ENCODE measurements at regions not wholly inside any gene's neighbourhood (a gene's known extent, or its start where the extent isn't known, plus 50 kb on each side); places are given as distances from the start of the nearest gene placed in this dataset.
A peak's percentile ranks its signal among the peaks of the same experiment; 100 is the strongest.
"Not testable (repeated sequence)": the region's sequence is repeated elsewhere in the genome, so short reads cannot be mapped to it uniquely, and the experiment has no call there.

DNA sequence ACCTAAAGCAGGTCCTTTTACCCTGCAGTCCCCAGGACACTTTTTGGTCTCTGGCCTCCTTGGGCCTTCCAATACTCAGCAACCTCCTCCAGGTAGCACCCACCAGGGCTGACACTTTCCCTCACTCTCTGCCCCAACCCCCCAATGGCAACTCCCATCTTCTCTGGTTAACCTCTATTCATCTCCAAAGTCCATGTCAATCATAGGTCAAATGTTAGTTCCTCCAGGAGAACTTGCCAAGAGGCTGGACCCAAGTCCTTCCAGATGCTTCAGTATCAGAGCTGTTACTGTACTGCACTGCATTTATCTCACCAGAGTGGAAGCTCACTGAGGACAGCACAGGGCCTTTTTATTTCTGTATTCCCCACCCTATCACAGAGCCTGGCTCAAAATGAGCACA lies 295.0 kb upstream of the KLF14 start:
- DNase-seq, result no peak

DNA sequence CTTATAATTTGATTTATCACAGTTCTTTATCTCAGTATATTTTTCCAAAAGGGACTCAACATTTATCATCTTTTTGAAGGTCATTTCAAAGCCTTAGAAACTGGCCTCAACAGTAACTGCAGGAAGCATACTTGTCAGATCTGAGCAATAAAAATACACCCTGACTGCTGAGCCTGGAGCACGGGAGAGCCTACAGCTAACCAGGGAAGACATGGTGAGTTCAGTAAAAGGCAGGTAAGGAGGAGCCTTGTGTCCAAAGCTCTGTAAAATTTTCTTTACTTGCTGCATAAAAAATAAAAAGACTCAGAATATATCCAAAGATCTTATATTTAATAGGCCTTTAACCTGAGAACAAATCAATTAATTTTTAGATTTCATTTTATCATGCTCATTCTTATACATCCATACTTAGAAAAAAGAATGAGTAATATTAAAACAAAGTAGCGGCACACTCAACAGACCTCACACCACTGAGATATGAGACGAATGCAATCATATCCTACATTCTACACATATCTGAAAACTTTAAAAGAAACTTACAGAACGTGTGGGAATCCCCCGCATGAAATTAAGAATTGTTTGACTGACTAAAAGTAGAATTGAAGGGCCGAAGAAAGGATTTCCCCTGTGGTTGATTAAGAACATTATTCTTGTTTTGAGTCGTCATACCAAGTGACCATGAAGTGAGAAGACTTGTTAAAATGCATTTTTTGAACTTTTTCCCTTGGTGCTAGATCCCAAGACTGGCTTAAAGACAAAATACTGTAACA lies 296.4 kb upstream of the MKLN1 start:
- no peak for DNase-seq

- no peak for DNase-seq
Measured at GRCh38 chr7:131032786-131033185, 294.9 kb upstream of the MKLN1 start.

- no peak for DNase-seq
Measured at GRCh38 chr7:131034166-131034881, 293.4 kb upstream of the MKLN1 start.

- no peak for DNase-seq
Measured at GRCh38 chr7:131035088-131035770, 292.4 kb upstream of the MKLN1 start.

GRCh38 chr7:131038153-131038552 lies 289.5 kb upstream of the MKLN1 start:
- no peak for DNase-seq

- DNase-seq, result no peak
Measured at GRCh38 chr7:131039355-131039762, 288.3 kb upstream of the MKLN1 start.

DNA sequence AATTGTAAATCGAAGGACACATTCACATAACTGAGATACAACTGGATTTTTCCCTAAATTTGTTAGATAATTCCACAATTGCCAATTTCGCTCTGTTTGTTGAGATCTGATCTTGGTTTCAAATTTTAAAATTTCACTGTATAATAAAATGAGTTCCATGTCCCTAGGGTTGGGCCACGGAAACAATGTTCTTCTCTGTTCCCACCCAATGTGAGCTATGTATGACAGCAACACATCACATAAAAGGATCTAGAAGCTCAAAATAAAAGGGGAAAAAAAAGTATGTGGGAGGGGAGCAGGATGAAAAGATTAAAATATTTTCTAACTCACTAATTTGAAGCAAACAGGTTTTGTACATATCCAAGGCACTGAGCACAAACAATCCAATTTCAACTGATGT lies 287.8 kb upstream of the MKLN1 start:
- no peak for DNase-seq

GRCh38 chr7:131040467-131040932 lies 287.2 kb upstream of the MKLN1 start:
- peak; percentile 47 for DNase-seq

DNA sequence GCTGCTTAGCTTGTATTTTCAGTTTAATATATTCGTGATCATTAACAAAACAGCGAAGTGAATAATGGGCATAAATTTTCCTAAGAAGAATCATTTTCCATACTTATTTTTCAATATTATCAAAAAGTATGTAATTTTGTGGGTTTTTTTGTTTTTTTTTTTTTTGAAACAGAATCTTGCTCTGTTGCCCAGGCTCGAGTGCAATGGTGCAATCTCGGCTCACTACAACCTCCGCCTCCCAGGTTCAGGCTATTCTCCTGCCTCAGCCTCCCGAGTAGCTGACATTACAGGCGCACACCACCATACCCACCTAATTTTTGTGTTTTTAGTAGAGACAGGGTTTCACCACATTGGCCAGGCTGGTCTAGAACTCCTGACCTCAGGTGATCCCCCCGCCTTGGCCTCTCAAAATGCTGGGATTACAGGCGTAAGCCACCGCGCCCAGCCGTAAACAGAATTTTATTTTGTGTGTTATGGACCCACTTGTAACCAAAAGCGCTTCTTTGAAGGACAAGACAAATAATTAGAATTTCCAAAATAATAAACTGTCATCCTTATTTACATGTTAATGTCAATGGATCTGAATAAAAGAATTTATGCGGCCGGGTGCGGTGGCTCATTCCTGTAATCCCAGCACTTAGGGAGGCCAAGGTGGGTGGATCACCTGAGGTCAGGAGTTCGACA lies 286.5 kb upstream of the MKLN1 start:
- not testable (repeated sequence) for DNase-seq

DNA sequence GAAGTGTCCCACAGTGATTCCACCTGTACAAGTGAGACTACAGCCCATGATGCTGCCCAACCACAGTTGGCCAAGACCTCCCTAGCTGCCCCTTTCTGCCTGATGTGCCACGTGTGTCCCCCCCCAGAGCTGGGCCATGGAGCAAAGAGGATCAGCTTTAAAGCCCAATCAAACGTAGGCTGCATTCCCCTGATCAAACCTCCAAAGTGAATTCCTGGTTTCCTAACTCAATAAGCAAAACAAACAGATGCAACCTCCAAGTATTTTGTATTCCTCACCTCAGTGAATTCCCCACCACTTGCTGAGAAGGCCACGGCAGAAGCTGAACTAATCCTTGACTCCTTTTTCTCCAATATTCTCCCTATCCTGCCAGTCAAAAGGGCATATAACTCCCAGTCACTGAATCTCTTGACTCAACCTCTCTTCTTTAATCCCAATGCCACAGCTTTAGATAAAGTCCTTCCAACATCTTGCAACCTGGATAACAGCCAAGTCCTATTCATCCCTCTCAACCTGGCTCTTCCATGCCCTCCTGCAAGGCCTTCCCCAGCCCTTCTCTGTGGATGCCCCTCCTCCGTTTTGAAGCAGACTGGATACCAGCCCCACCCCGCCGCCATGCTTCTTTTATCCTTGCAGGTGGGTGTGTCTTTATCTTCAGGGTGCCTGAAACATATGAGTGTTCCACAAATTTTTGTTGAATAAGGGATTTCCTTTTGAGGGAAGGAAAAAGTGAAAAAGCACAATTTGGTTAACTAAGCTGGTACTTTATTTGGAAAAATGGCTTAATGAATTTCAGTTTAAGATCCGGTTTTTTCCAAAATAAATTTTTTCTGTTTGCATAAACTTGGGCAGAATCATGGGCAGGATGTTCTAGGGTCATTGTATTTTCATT lies 285.2 kb upstream of the MKLN1 start:
- DNase-seq, result peak; percentile 15

DNA sequence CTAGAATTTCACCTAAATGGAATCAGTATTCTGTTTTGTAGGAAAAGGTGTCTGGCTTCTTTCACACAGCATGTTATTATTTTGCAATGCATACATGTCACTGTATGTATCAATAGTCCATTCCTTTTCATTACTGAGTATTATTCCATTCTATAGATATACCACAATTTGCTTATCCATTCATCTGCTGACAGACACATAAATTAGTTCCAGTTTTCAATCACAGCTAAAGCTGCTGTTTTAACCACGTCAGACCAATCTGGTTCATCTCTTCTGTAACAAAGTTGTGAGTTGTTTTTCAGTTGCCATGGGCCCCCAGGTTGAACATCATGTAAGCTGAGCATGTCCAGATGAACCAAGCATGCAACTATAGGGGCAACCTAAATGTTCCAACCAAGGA lies 282.1 kb upstream of the MKLN1 start:
- no peak for DNase-seq

DNA sequence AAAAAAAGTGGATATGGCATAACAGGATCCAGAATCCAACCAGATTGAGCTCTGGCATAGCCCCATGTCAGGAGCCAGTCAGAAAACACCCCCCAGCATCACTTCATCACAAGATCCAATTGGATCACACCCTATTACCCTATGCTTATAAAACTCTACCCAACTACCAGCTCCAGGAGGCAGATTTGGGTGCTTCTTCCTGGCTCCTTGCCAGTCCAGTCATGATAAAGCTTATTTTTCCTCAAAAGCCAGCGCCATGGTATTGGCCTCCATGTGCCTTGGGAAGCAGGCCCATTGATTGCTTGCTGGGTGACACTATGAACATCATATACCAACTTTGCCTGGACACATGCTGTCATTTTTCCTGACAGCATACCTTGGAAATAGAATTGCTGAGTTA lies 281.4 kb upstream of the MKLN1 start:
- no peak for DNase-seq

GRCh38 chr7:131047651-131048304 lies 279.9 kb upstream of the MKLN1 start:
- DNase-seq, result no peak

- no peak for DNase-seq
Measured at GRCh38 chr7:131051304-131051703, 276.4 kb upstream of the MKLN1 start.

- DNase-seq, result no peak
Measured at GRCh38 chr7:131052285-131052904, 275.3 kb upstream of the MKLN1 start.

- DNase-seq, result no peak
Measured at GRCh38 chr7:131056007-131056406, 271.7 kb upstream of the MKLN1 start.

DNA sequence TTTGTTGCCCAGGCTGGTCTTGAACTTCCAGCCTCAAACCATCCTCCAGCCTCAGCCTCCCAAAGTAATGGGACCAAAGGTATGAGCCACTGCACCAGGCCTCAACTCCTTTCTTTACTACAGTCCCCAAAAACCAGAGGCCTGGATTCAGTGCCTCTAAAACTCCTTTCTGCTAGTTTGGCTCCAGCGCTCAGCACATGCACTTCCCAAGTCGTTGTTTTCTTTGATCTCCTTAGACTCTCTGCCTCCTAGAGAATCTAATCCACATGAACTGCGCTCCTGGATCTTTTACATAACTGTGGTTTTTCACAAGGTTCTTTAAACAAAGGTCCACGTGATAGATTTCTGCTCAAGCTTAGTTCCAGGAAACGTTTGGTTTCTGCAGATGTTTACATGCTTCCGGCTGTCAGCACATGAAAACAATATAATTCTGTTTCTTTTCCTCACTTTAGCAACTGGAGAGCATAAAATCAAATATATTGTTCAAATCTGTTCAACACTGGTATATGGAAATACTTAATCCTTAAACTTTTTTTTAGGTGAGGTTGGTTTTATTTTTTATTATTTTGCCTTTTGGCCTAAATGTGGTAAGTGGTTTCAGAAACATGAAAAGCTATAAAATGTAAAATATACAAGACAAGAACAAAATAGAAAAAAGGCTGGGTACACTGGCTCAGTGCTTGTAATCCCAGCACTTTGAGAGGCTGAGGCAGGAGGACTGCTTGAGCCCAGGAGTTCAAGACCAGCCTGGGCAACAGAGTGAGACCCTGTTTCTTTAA lies 270.5 kb upstream of the MKLN1 start:
- peak; percentile 62 for DNase-seq

- no peak for DNase-seq
Measured at GRCh38 chr7:131057794-131058070, 269.9 kb upstream of the MKLN1 start.

DNA sequence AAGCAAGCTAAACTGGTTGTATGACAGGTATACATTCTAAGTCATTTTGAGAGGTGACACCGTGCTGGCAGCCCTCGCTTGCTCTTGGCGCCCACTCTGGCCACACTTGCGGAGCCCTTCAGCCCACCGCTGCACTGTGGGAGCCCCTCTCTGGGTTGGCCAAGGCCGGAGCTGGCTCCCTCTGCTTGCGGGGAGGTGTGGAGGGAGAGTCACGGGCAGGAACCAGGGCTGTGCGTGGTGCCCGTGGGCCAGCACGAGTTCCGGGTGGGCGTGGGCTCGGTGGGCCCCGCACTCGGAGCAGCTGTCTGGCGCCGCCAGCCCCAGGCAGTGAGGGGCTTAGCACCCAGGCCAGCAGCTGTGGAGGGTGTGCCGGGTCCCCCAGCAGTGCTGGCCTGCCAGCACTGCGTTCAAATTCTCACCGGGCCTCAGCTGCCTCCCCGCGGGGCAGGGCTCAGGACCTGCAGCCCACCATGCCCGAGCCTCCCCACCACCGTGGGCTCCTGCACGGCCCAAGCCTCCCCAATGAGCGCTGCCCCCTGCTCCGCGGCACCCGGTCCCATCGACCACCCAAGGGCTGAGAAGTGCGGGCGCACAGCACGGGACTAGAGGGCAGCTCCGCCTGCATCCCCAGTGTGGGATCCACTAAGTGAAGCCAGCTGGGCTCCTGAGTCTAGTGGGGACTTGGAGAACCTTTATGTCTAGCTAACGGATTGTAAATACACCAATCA lies 269.0 kb upstream of the MKLN1 start:
- DNase-seq, result not testable (repeated sequence)

Measured in kidney glomerular epithelial cell (primary cell).